Ovary (tissue), 3 donors: ENCODE measurements at regions not wholly inside any gene's neighbourhood (a gene's known extent, or its start where the extent isn't known, plus 50 kb on each side); places are given as distances from the start of the nearest gene placed in this dataset.

ENCODE experiments used
- POLR2A ChIP-seq: fragments of 450-650 bp; IDR thresholded peaks from one replicate; pipeline ENCODE4 v1.6.1; 2017; ENCODE audit warnings: antibody characterized with exemption, mild to moderate bottlenecking, moderate library complexity
- TF ChIP-seq, protein P1 (sequence below), 3 donors: fragments of 450-650 bp in 2 of 3; fragments of 200-600 bp in 1 of 3; IDR thresholded peaks; one replicate each; pipeline versions ENCODE4 v1.5.1 to v1.8.0; 2016 to 2022; ENCODE audit warnings: antibody characterized with exemption in 3 of 3, mild to moderate bottlenecking in 1 of 3
- donor health status: DM: no; HTN: no; CAD: no.

DNA sequence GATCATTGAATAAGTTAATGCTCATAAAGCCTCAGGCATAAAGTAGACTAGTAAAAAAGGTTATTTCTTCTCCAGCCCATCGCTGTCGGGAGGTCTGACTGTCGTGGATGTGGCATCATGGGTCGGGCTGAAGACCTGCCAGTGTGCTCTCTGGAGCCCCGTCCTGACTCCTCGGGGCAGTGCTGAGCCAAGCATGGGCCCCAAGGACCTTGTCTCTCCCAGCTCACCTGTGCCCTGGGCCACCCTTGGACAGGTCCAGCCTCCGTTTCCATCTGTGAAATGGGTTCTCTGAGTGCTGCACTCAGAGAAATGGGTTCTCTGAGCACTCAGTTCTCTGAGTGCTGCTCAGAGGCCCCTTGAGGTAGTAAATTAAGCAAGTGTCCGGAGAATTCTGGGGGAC lies 269.0 kb downstream of the GADD45G start:
- TF ChIP-seq, protein P1, sequence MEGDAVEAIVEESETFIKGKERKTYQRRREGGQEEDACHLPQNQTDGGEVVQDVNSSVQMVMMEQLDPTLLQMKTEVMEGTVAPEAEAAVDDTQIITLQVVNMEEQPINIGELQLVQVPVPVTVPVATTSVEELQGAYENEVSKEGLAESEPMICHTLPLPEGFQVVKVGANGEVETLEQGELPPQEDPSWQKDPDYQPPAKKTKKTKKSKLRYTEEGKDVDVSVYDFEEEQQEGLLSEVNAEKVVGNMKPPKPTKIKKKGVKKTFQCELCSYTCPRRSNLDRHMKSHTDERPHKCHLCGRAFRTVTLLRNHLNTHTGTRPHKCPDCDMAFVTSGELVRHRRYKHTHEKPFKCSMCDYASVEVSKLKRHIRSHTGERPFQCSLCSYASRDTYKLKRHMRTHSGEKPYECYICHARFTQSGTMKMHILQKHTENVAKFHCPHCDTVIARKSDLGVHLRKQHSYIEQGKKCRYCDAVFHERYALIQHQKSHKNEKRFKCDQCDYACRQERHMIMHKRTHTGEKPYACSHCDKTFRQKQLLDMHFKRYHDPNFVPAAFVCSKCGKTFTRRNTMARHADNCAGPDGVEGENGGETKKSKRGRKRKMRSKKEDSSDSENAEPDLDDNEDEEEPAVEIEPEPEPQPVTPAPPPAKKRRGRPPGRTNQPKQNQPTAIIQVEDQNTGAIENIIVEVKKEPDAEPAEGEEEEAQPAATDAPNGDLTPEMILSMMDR (IDR thresholded peaks at IDR 0.05), result no peak
- TF ChIP-seq POLR2A, result no peak
